K562 (cell line): ENCODE measurements at regions not wholly inside any gene's neighbourhood (a gene's known extent, or its start where the extent isn't known, plus 50 kb on each side); places are given as distances from the start of the nearest gene placed in this dataset.

Source experiments
- ATAC-seq: fragments of 200-7000 bp; cut with Tn5 transposase; 3 replicates; pipeline ENCODE4 v1.9.1; 2020; ENCODE audit warnings: moderate library complexity
- BruUV-seq: library from RNA; stranded (reverse); fragments of 400-500 nt; replicated peaks from 2 replicates; lab custom pipeline; 2021; lab: Mats Ljungman, UMichigan
- CTCF ChIA-PET: fragments of 300-600 bp; formaldehyde crosslinking; extraction: SDS; loops from one replicate; lab custom pipeline; 2021; ENCODE audit warnings: low intra/inter-chr PET ratio; lab: Yijun Ruan, JAX
- POLR2A ChIA-PET: fragments of 300-600, 350-650 bp; sonication (Branson Sonifier 250); formaldehyde crosslinking; extraction: SDS; loops from one replicate; lab custom pipeline; 2021; ENCODE audit warnings: antibody characterized with exemption, inconsistent platforms; lab: Yijun Ruan, JAX
- DNase-seq, 4 experiments: peaks; one replicate each; pipeline versions ENCODE4 v3.0.0 to v3.0.0-alpha.2; 2011 to 2018; ENCODE audit warnings: low spot score in 3 of 4, mixed read lengths in 3 of 4; ENCODE audit errors: extremely low read depth in 1 of 4
- FAIRE-seq: peaks from 2 replicates; lab custom pipeline; 2011; peaks lifted over from hg19 to GRCh38; lab: Jason Lieb, UNC
- H2AFZ ChIP-seq: 2 replicates; pipeline ENCODE4 v1.6.0; 2011; ENCODE audit warnings: low read depth, low read length, control low read depth, inconsistent platforms
- H3K27ac ChIP-seq: fragments of 200-600 bp; 3 replicates; pipeline ENCODE4 v1.8.0; 2011; ENCODE audit warnings: low read depth, mild to moderate bottlenecking, control low read depth, inconsistent platforms, low read length, moderate library complexity, mixed read lengths; ENCODE audit errors: extremely low read depth
- H3K27me3 ChIP-seq, 2 experiments: fragments of 300-600 bp in 1 of 2; 2 replicates in 1 of 2; 3 replicates in 1 of 2; pipeline versions ENCODE4 v1.6.0 to v1.8.0; 2011; ENCODE audit warnings: inconsistent platforms in 2 of 2, low read length in 2 of 2, mild to moderate bottlenecking in 1 of 2, mixed read lengths in 1 of 2, moderate library complexity in 1 of 2; ENCODE audit not compliant: control insufficient read depth in 2 of 2, insufficient read depth in 2 of 2
- H3K36me3 ChIP-seq: fragments of 300-600 bp; 3 replicates; pipeline ENCODE4 v1.8.0; 2011; ENCODE audit warnings: mild to moderate bottlenecking, low read length, inconsistent platforms; ENCODE audit not compliant: control insufficient read depth, insufficient read depth
- H3K4me1 ChIP-seq, 2 experiments: fragments of 200-600 bp in 1 of 2; replicated peaks in 1 of 2; 2 replicates in 1 of 2; 3 replicates in 1 of 2; pipeline versions ENCODE4 v1.5.1 to v1.8.0; 2011; ENCODE audit warnings: inconsistent platforms in 2 of 2, low read length in 2 of 2, mild to moderate bottlenecking in 1 of 2, mixed read lengths in 1 of 2, moderate library complexity in 1 of 2; ENCODE audit not compliant: control insufficient read depth in 2 of 2, insufficient read depth in 2 of 2
- H3K4me2 ChIP-seq: 2 replicates; pipeline ENCODE4 v1.6.1; 2011; ENCODE audit warnings: low read length, control low read depth, inconsistent platforms, mixed read lengths; ENCODE audit not compliant: insufficient read depth
- H3K4me3 ChIP-seq: fragments of 200-600 bp; sonication (generic), shearing (Covaris generic); 2 replicates; pipeline ENCODE4 v1.5.1; 2016; ENCODE audit warnings: control low read depth, inconsistent platforms
- H3K79me2 ChIP-seq: fragments of 200-600 bp; 3 replicates; pipeline ENCODE4 v1.8.0; 2011; ENCODE audit warnings: low read length, inconsistent platforms; ENCODE audit not compliant: control insufficient read depth, insufficient read depth
- H3K9ac ChIP-seq, 2 experiments: 2 replicates each; pipeline versions ENCODE4 v1.6.0 to v1.6.1; 2011; ENCODE audit warnings: low read depth in 2 of 2, low read length in 2 of 2, control low read depth in 1 of 2, inconsistent platforms in 1 of 2, mild to moderate bottlenecking in 1 of 2, mixed read lengths in 1 of 2; ENCODE audit not compliant: insufficient read depth in 1 of 2
- H3K9me1 ChIP-seq: one replicate; pipeline ENCODE4 v1.6.0; 2011; ENCODE audit warnings: inconsistent platforms, mild to moderate bottlenecking, low read length, moderate library complexity; ENCODE audit not compliant: control insufficient read depth, insufficient read depth
- H3K9me3 ChIP-seq: replicated peaks from 2 replicates; pipeline ENCODE4 v1.5.1; 2011; ENCODE audit warnings: low read depth, low read length, inconsistent platforms; ENCODE audit not compliant: control insufficient read depth, insufficient read depth
- H4K20me1 ChIP-seq: replicated peaks from 2 replicates; pipeline ENCODE4 v1.6.1; 2011; ENCODE audit warnings: low read length, inconsistent platforms, mixed read lengths; ENCODE audit not compliant: control insufficient read depth, insufficient read depth
- ADNP ChIP-seq: fragments of 200-800 bp; sonication (Bioruptor generic); IDR thresholded peaks from 2 replicates; pipeline ENCODE4 v1.6.1; 2016; ENCODE audit warnings: missing genetic modification characterization, missing compliant biosample characterization
- BHLHE40 ChIP-seq: IDR thresholded peaks from 2 replicates; pipeline ENCODE4 v1.6.1; 2011; ENCODE audit warnings: low read length, improper control_type of control experiment
- CCNT2 ChIP-seq: IDR thresholded peaks from 2 replicates; pipeline ENCODE4 v1.6.1; 2011; ENCODE audit warnings: borderline replicate concordance, low read depth, mild to moderate bottlenecking, moderate library complexity, mixed read lengths, low read length; ENCODE audit not compliant: insufficient read length; ENCODE audit errors: extremely low read depth
- CGGBP1 ChIP-seq: fragments of 250-450 bp; sonication (Bioruptor Pico); IDR thresholded peaks from 2 replicates; pipeline ENCODE4 v1.9.0; 2021; ENCODE audit warnings: mild to moderate bottlenecking
- GABPA ChIP-seq: fragments of 200-800 bp; sonication (Bioruptor generic); conservative IDR thresholded peaks from 2 replicates; pipeline ENCODE4 v1.6.1; 2016; ENCODE audit warnings: low read depth, missing genetic modification characterization, missing compliant biosample characterization
- HDAC1 ChIP-seq, 2 experiments: fragments of 450-650 bp; IDR thresholded peaks; 2 replicates each; pipeline ENCODE4 v1.6.1; 2016 to 2017; ENCODE audit warnings: inconsistent platforms in 1 of 2, mild to moderate bottlenecking in 1 of 2, moderate library complexity in 1 of 2
- PKNOX1 ChIP-seq: fragments of 450-650 bp; IDR thresholded peaks from 2 replicates; pipeline ENCODE4 v1.6.1; 2016
- WGBS: fragments of 100-300 bp; shearing (Covaris generic); methylation state at CpG from one replicate; pipeline ENCODE4 v1.1.6; 2016; ENCODE audit warnings: low coverage, mixed read lengths; ENCODE audit not compliant: insufficient coverage; ENCODE audit errors: missing lambda C conversion rate; 5-methylcytosine and 5-hydroxymethylcytosine counted together
- in situ Hi-C: fragments of 300-500 bp; cut with MboI; formaldehyde crosslinking; loops from 4 replicates; pipeline ENCODE4 v1.15.0; 2018; ENCODE audit warnings: inconsistent platforms, mixed read lengths
- intact Hi-C: fragments of 100-400 bp; cut with micrococcal nuclease; formaldehyde crosslinking; loops from 2 replicates; pipeline ENCODE4 v1.14.2; 2022
- TF ChIP-seq, protein P1 (sequence below): fragments of 250-450 bp; sonication (Bioruptor Pico); IDR thresholded peaks from 2 replicates; pipeline ENCODE4 v1.8.0; 2022; ENCODE audit warnings: inconsistent platforms

DNA sequence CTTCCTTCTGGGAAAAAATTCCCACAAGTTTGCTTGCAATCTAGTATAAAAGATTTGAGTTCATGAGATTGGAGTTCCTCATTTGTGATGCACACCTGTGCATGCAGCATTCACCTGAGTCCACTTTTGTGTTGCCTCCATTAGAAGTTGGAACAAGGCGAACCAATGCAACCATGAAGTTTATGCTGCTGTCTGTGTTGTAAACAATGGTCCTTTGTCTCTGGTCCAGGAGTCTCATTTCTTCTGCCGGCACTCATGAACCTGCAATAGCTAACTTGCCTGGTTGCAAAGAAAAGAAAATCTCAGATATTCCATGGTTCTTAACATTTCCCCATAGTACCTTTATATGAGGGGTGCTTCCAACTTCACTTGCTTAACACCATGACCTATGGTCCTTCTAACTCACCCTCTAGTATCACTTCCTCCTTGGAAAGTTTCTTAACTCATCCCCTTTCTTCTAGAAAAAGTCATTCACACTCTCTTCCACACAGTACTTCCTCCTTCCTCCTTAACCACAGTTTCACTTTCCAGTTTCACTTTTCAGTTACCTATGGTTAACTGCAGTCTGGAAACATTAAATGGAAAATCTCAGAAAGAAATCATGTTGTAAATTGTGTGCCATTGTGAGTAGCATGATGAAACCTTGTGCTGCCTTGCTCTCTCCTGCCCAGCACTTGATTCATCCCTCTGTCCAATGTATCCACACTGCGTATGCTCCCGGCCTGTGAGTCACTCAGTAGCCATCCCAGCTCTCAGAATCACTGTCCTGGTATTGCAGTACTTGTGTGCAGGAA, 128.8 kb upstream of the TRIB2 start (continued):
- TF ChIP-seq, protein P1, sequence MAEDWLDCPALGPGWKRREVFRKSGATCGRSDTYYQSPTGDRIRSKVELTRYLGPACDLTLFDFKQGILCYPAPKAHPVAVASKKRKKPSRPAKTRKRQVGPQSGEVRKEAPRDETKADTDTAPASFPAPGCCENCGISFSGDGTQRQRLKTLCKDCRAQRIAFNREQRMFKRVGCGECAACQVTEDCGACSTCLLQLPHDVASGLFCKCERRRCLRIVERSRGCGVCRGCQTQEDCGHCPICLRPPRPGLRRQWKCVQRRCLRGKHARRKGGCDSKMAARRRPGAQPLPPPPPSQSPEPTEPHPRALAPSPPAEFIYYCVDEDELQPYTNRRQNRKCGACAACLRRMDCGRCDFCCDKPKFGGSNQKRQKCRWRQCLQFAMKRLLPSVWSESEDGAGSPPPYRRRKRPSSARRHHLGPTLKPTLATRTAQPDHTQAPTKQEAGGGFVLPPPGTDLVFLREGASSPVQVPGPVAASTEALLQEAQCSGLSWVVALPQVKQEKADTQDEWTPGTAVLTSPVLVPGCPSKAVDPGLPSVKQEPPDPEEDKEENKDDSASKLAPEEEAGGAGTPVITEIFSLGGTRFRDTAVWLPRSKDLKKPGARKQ (CRISPR knock-in tag): no peak

GRCh38 chr2:12588986-12589385, 127.8 kb upstream of the TRIB2 start:
- H3K4me3 ChIP-seq: no peak overlapping the region
- no peak overlapping the region for H2AFZ ChIP-seq
- no peak overlapping the region for H3K27ac ChIP-seq
- DNase-seq (no peak), FAIRE-seq (no peak), ATAC-seq (no peak)
- intact Hi-C loops (no loop called here), in situ Hi-C loops (no loop called here)
- H3K9ac ChIP-seq: no peak overlapping the region
- ChIA-PET CTCF (no interaction called here), POLR2A (interaction anchor here (0.7 kb wide), 1 partner anchor 811 kb away, joined by 4 read pairs; no protein-coding TSS in a partner anchor)
- H3K9me1 ChIP-seq: no peaks in the 10 kb centered on the region
- H3K79me2 ChIP-seq: no peaks in the 10 kb centered on the region
- no peaks in the 10 kb centered on the region for H3K27me3 ChIP-seq
- no peak overlapping the region for H3K4me2 ChIP-seq
- no peaks in the 10 kb centered on the region for H3K36me3 ChIP-seq
- no TSS peak for BruUV-seq
- no peaks in the 10 kb centered on the region for H3K9me3 ChIP-seq
- H4K20me1 ChIP-seq: no peaks in the 10 kb centered on the region
- 68% methylated on average over 5 of the region's 5 CpGs for WGBS
- no peak for TF ChIP-seq CCNT2
- TF ChIP-seq GABPA (tag): no peak
- no peak for TF ChIP-seq BHLHE40
- peak; percentile 47 for TF ChIP-seq PKNOX1
- TF ChIP-seq ADNP (tag): no peak
- TF ChIP-seq CGGBP1 (CRISPR knock-in tag): no peak
- TF ChIP-seq HDAC1 (IDR thresholded peaks at IDR 0.05): no peak
- no peaks in the 10 kb centered on the region for H3K4me1 ChIP-seq
